HCT116 (cell line): ENCODE measurements at regions not wholly inside any gene's neighbourhood (a gene's known extent, or its start where the extent isn't known, plus 50 kb on each side); places are given as distances from the start of the nearest gene placed in this dataset.

Experiments used
- ATAC-seq: fragments of 200-7000 bp; cut with Tn5 transposase; 2 replicates; pipeline ENCODE4 v1.9.1; 2020; ENCODE audit warnings: mild to moderate bottlenecking, moderate library complexity
- BruUV-seq: library from RNA; stranded (reverse); fragments of 400-500 nt; replicated peaks from 2 replicates; lab custom pipeline; 2021; lab: Mats Ljungman, UMichigan
- CTCF ChIA-PET: fragments of 300-600 bp; sonication (Branson Sonifier 250); formaldehyde crosslinking; loops from one replicate; lab custom pipeline; 2021; ENCODE audit warnings: antibody characterized with exemption; lab: Charles Lee
- POLR2A ChIA-PET: fragments of 300-600, 350-600 bp; sonication (Branson Sonifier 250); formaldehyde crosslinking; loops from one replicate; lab custom pipeline; 2021; ENCODE audit warnings: antibody characterized with exemption; lab: Charles Lee
- RAD21 ChIA-PET, 2 experiments: fragments of 300-600 bp; sonication (Branson Sonifier 250); formaldehyde crosslinking; loops; one replicate each; lab custom pipeline; 2023; ENCODE audit warnings: low total read pairs in 2 of 2; ENCODE audit not compliant: uncharacterized antibody in 2 of 2, unreplicated experiment in 2 of 2, low non-redundant PET in 1 of 2; lab: Charles Lee
- DNase-seq: peaks from one replicate; pipeline ENCODE4 v3.0.0-alpha.2; 2010; ENCODE audit warnings: low read depth, low spot score
- H2AFZ ChIP-seq: fragments of 200-600 bp; shearing (Covaris generic), sonication (generic); 2 replicates; pipeline ENCODE4 v1.6.1; 2017; ENCODE audit warnings: low read depth, mixed run types, mixed read lengths, antibody characterized with exemption, low read length; ENCODE audit not compliant: poor library complexity, severe bottlenecking
- H3K27ac ChIP-seq: 2 replicates; pipeline ENCODE4 v1.5.1; 2012; ENCODE audit warnings: low read depth, low read length
- H3K27me3 ChIP-seq: fragments of 200-600 bp; sonication (generic); 2 replicates; pipeline ENCODE4 v1.6.1; 2016; ENCODE audit warnings: mixed run types, low read length, mixed read lengths; ENCODE audit not compliant: insufficient read depth
- H3K36me3 ChIP-seq, 2 experiments: fragments of 200-500 bp in 1 of 2; fragments of 200-600 bp in 1 of 2; sonication (Bioruptor generic) in 1 of 2; sonication (generic) in 1 of 2; 2 replicates each; pipeline versions ENCODE4 v1.5.1 to v1.6.1; 2014 to 2016; ENCODE audit warnings: low read length in 2 of 2, inconsistent platforms in 1 of 2, mixed read lengths in 1 of 2, mixed run types in 1 of 2; ENCODE audit not compliant: insufficient read depth in 2 of 2, control insufficient read depth in 1 of 2
- H3K4me1 ChIP-seq, 2 experiments: fragments of 200-600 bp in 1 of 2; sonication (generic) in 1 of 2; 2 replicates each; pipeline versions ENCODE4 v1.5.1 to v1.6.1; 2012 to 2017; ENCODE audit warnings: low read length in 2 of 2, inconsistent platforms in 1 of 2, mild to moderate bottlenecking in 1 of 2, mixed read lengths in 1 of 2, mixed run types in 1 of 2, moderate library complexity in 1 of 2; ENCODE audit not compliant: insufficient read depth in 2 of 2, control insufficient read depth in 1 of 2
- H3K4me2 ChIP-seq: fragments of 200-600 bp; sonication (generic); 2 replicates; pipeline ENCODE4 v1.6.1; 2017; ENCODE audit warnings: mixed run types, low read length, mixed read lengths
- H3K4me3 ChIP-seq, 2 experiments: fragments of 200-600 bp in 1 of 2; sonication (generic) in 1 of 2; replicated peaks in 1 of 2; 2 replicates each; pipeline ENCODE4 v1.5.1; 2011 to 2016; ENCODE audit warnings: low read length in 2 of 2, control low read depth in 1 of 2, low read depth in 1 of 2, mild to moderate bottlenecking in 1 of 2, mixed read lengths in 1 of 2, mixed run types in 1 of 2
- H3K79me2 ChIP-seq: fragments of 200-600 bp; sonication (generic); 2 replicates; pipeline ENCODE4 v1.6.1; 2017; ENCODE audit warnings: mild to moderate bottlenecking, mixed run types, low read length, moderate library complexity, mixed read lengths; ENCODE audit not compliant: insufficient read depth
- H3K9ac ChIP-seq: fragments of 200-600 bp; sonication (generic); 2 replicates; pipeline ENCODE4 v1.6.1; 2016; ENCODE audit warnings: low read length, mixed read lengths
- H3K9me2 ChIP-seq: fragments of 200-600 bp; sonication (generic), shearing (Covaris generic); 2 replicates; pipeline ENCODE4 v1.6.1; 2017; ENCODE audit warnings: mixed run types, mild to moderate bottlenecking, moderate library complexity; ENCODE audit not compliant: insufficient read depth
- H3K9me3 ChIP-seq, 2 experiments: fragments of 200-500 bp in 1 of 2; fragments of 200-600 bp in 1 of 2; sonication (Bioruptor generic) in 1 of 2; sonication (generic) in 1 of 2; 2 replicates each; pipeline ENCODE4 v1.6.1; 2014 to 2017; ENCODE audit warnings: low read length in 2 of 2, mixed read lengths in 2 of 2, inconsistent platforms in 1 of 2, low read depth in 1 of 2, mild to moderate bottlenecking in 1 of 2, mixed run types in 1 of 2, moderate library complexity in 1 of 2; ENCODE audit not compliant: control insufficient read depth in 1 of 2, insufficient read depth in 1 of 2
- H4K20me1 ChIP-seq: fragments of 200-600 bp; sonication (generic), shearing (Covaris generic); 2 replicates; pipeline ENCODE4 v1.6.1; 2017; ENCODE audit warnings: mixed run types, mild to moderate bottlenecking, moderate library complexity; ENCODE audit not compliant: insufficient read depth
- ATF3 ChIP-seq: IDR thresholded peaks from 2 replicates; pipeline ENCODE4 v1.6.1; 2012
- CBX3 ChIP-seq: IDR thresholded peaks from 2 replicates; pipeline ENCODE4 v1.6.1; 2012; ENCODE audit warnings: low read depth
- CEBPB ChIP-seq: IDR thresholded peaks from 2 replicates; pipeline ENCODE4 v1.6.1; 2012; ENCODE audit warnings: low read depth
- EGR1 ChIP-seq: IDR thresholded peaks from 2 replicates; pipeline ENCODE4 v1.6.1; 2012; ENCODE audit warnings: low read depth
- EZH2 ChIP-seq: fragments of 200-600 bp; sonication (generic); IDR thresholded peaks from 2 replicates; pipeline ENCODE4 v1.6.1; 2017; ENCODE audit warnings: antibody characterized with exemption, mixed run types
- EZH2phosphoT487 ChIP-seq: fragments of 200-600 bp; IDR thresholded peaks from 2 replicates; pipeline ENCODE4 v1.6.1; 2018; ENCODE audit warnings: antibody characterized with exemption, borderline replicate concordance
- FOSL1 ChIP-seq: IDR thresholded peaks from 2 replicates; pipeline ENCODE4 v1.6.1; 2012; ENCODE audit warnings: low read depth
- JUND ChIP-seq: IDR thresholded peaks from 2 replicates; pipeline ENCODE4 v1.6.1; 2012
- POLR2A ChIP-seq: IDR thresholded peaks from 2 replicates; pipeline ENCODE4 v1.7.0; 2011; ENCODE audit warnings: borderline replicate concordance; ENCODE audit not compliant: insufficient read depth, insufficient read length; ENCODE audit errors: extremely low read depth
- RAD21 ChIP-seq: IDR thresholded peaks from 2 replicates; pipeline ENCODE4 v1.6.1; 2012; ENCODE audit warnings: low read depth, mild to moderate bottlenecking
- REST ChIP-seq: IDR thresholded peaks from 2 replicates; pipeline ENCODE4 v1.6.1; 2012; ENCODE audit warnings: low read depth
- SP1 ChIP-seq: IDR thresholded peaks from 2 replicates; pipeline ENCODE4 v1.6.1; 2012; ENCODE audit warnings: low read depth
- SRF ChIP-seq: IDR thresholded peaks from 2 replicates; pipeline ENCODE4 v1.6.1; 2012; ENCODE audit warnings: low read depth
- TCF7L2 ChIP-seq: IDR thresholded peaks from 2 replicates; pipeline ENCODE4 v1.7.0; 2011; ENCODE audit warnings: borderline replicate concordance, inconsistent platforms; ENCODE audit not compliant: insufficient read depth, insufficient read length; ENCODE audit errors: extremely low read depth
- YY1 ChIP-seq: IDR thresholded peaks from 2 replicates; pipeline ENCODE4 v1.6.1; 2011; ENCODE audit warnings: low read length, low read depth, moderate library complexity, mild to moderate bottlenecking; ENCODE audit not compliant: insufficient replicate concordance; ENCODE audit errors: extremely low read depth
- ZBTB33 ChIP-seq: IDR thresholded peaks from 2 replicates; pipeline ENCODE4 v1.6.1; 2011; ENCODE audit warnings: mild to moderate bottlenecking, low read length, moderate library complexity; ENCODE audit not compliant: insufficient replicate concordance; ENCODE audit errors: extremely low read depth
- ZFX ChIP-seq: fragments of 450-650 bp; IDR thresholded peaks from 2 replicates; pipeline ENCODE4 v1.6.1; 2017
- ZNF274 ChIP-seq: fragments of 200-500 bp; sonication (Bioruptor generic); IDR thresholded peaks from 2 replicates; pipeline ENCODE4 v1.6.1; 2014; ENCODE audit warnings: mild to moderate bottlenecking, low read depth, low read length, inconsistent platforms
- intact Hi-C: fragments of 100-400 bp; cut with micrococcal nuclease; formaldehyde crosslinking; loops from 2 replicates; pipeline ENCODE4 v1.10.0; 2022
- TF ChIP-seq, protein P1 (sequence below), 3 experiments: fragments of 200-600 bp in 1 of 3; sonication (generic) in 1 of 3; IDR thresholded peaks in 2 of 3; conservative IDR thresholded peaks in 1 of 3; 2 replicates each; pipeline ENCODE4 v1.5.1; 2012 to 2017; ENCODE audit warnings: low read depth in 2 of 3, low read length in 2 of 3, antibody characterized with exemption in 1 of 3, borderline replicate concordance in 1 of 3, control low read depth in 1 of 3, mild to moderate bottlenecking in 1 of 3, mixed read lengths in 1 of 3, mixed run types in 1 of 3, moderate library complexity in 1 of 3; ENCODE audit not compliant: insufficient read depth in 1 of 3

DNA sequence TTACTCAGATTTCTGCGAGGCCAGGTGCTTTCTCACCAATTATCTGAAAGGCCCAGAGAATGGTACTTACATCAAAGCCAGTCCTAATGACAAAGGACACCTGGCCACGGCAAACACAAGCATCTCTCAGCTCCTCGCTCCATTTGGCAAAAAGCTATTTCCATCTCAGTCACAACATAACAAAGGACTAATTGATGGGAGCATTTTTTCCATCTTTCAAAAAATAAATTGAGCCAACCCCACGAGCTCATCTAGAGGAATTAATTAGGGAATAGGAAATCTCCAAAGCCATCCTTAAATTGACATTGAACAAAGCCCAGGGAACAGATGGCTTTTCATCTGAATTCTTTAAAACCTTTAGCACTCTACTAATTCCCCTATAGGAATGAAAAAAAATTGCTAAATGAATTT lies 236.7 kb downstream of the HAO1 start:
- Histone ChIP-seq H3K27ac (no peak overlapping the region), H2AFZ (no peak overlapping the region), H3K36me3 (no peaks in the 10 kb centered on the region), H3K4me3 (no peak overlapping the region), H3K4me2 (no peak overlapping the region), H3K4me1 (no peaks in the 10 kb centered on the region), H3K9ac (no peak overlapping the region), H3K9me2 (no peaks in the 10 kb centered on the region), H3K79me2 (no peaks in the 10 kb centered on the region), H3K27me3 (no peaks in the 10 kb centered on the region), H4K20me1 (no peaks in the 10 kb centered on the region), H3K9me3 (peaks cover 0 to 6% of the 10 kb centered on the region in 2 experiments; a peak in 2 of 4 replicates)
- POLR2A ChIA-PET: no interaction called here
- TF ChIP-seq SP1: no peak
- TF ChIP-seq, protein P1, sequence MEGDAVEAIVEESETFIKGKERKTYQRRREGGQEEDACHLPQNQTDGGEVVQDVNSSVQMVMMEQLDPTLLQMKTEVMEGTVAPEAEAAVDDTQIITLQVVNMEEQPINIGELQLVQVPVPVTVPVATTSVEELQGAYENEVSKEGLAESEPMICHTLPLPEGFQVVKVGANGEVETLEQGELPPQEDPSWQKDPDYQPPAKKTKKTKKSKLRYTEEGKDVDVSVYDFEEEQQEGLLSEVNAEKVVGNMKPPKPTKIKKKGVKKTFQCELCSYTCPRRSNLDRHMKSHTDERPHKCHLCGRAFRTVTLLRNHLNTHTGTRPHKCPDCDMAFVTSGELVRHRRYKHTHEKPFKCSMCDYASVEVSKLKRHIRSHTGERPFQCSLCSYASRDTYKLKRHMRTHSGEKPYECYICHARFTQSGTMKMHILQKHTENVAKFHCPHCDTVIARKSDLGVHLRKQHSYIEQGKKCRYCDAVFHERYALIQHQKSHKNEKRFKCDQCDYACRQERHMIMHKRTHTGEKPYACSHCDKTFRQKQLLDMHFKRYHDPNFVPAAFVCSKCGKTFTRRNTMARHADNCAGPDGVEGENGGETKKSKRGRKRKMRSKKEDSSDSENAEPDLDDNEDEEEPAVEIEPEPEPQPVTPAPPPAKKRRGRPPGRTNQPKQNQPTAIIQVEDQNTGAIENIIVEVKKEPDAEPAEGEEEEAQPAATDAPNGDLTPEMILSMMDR (IDR thresholded peaks at IDR 0.05 in 2 of 3, conservative IDR thresholded peaks at IDR 0.05 in 1 of 3; ENCODE audit: borderline replicate concordance in 1 of 3, insufficient read depth in 1 of 3, low read depth in 2 of 3, low read length in 2 of 3): no peak
- no peak for TF ChIP-seq REST
- TF ChIP-seq ATF3: no peak
- no peak for TF ChIP-seq CEBPB
- TF ChIP-seq YY1: no peak
- TF ChIP-seq FOSL1: no peak
- TF ChIP-seq RAD21: no peak
- no peak for TF ChIP-seq CBX3
- no peak for TF ChIP-seq JUND
- TF ChIP-seq TCF7L2: no peak
- TF ChIP-seq ZNF274: no peak
- TF ChIP-seq ZFX: no peak
- TF ChIP-seq EZH2phosphoT487: no peak
- TF ChIP-seq EGR1: no peak
- no peak for TF ChIP-seq SRF
- no peak for TF ChIP-seq POLR2A
- TF ChIP-seq EZH2: no peak
- no peak for TF ChIP-seq ZBTB33
- RAD21 ChIA-PET: no interaction called here
- intact Hi-C loops: no loop called here
- no peak for ATAC-seq
- no peak for DNase-seq
- BruUV-seq: no TSS peak
- CTCF ChIA-PET: no interaction called here
